Panc1 (cell line): ENCODE measurements at regions not wholly inside any gene's neighbourhood (a gene's known extent, or its start where the extent isn't known, plus 50 kb on each side); places are given as distances from the start of the nearest gene placed in this dataset.

Experiments
- ATAC-seq: fragments of 200-7000 bp; cut with Tn5 transposase; 2 replicates; pipeline ENCODE4 v1.9.1; 2020; ENCODE audit warnings: mild to moderate bottlenecking, moderate library complexity
- BruUV-seq: library from RNA; stranded (reverse); fragments of 400-500 nt; replicated peaks from 2 replicates; lab custom pipeline; 2021; lab: Mats Ljungman, UMichigan
- CTCF ChIA-PET: fragments of 300-600 bp; sonication (Branson Sonifier 250); formaldehyde crosslinking; loops from one replicate; lab custom pipeline; 2022; ENCODE audit warnings: antibody characterized with exemption; lab: Charles Lee
- POLR2A ChIA-PET: fragments of 300-600 bp; sonication (Branson Sonifier 250); formaldehyde crosslinking; loops from one replicate; lab custom pipeline; 2022; ENCODE audit warnings: antibody characterized with exemption; lab: Charles Lee
- DNase-seq: peaks from one replicate; pipeline ENCODE4 v3.0.0-alpha.2; 2010; ENCODE audit warnings: low read depth, low spot score
- H3K27ac ChIP-seq: 2 replicates; pipeline ENCODE4 v1.5.1; 2011; ENCODE audit warnings: mild to moderate bottlenecking, low read length, inconsistent platforms
- H3K27me3 ChIP-seq: fragments of 200-500 bp; sonication (Bioruptor generic); 2 replicates; pipeline ENCODE4 v1.6.0; 2014; ENCODE audit warnings: low read length, inconsistent platforms; ENCODE audit not compliant: control insufficient read depth, insufficient read depth
- H3K36me3 ChIP-seq: fragments of 200-500 bp; sonication (Bioruptor generic); 2 replicates; pipeline ENCODE4 v1.5.1; 2014; ENCODE audit warnings: inconsistent platforms, mild to moderate bottlenecking, low read length, moderate library complexity; ENCODE audit not compliant: control insufficient read depth, insufficient read depth
- H3K4me1 ChIP-seq: 2 replicates; pipeline ENCODE4 v1.5.1; 2011; ENCODE audit warnings: inconsistent platforms, mild to moderate bottlenecking, low read length, moderate library complexity; ENCODE audit not compliant: control insufficient read depth, insufficient read depth
- H3K4me3 ChIP-seq, 2 experiments: 2 replicates each; pipeline ENCODE4 v1.5.1; 2011 to 2012; ENCODE audit warnings: low read depth in 2 of 2, low read length in 2 of 2, mild to moderate bottlenecking in 2 of 2, inconsistent platforms in 1 of 2, moderate library complexity in 1 of 2
- H3K9me3 ChIP-seq: fragments of 200-500 bp; sonication (Bioruptor generic); 2 replicates; pipeline ENCODE4 v1.5.1; 2014; ENCODE audit warnings: low read depth, mild to moderate bottlenecking, inconsistent platforms, low read length, moderate library complexity; ENCODE audit not compliant: control insufficient read depth, insufficient read depth
- CTCF ChIP-seq: fragments of 450-650 bp; IDR thresholded peaks from 2 replicates; pipeline ENCODE4 v1.5.1; 2017; ENCODE audit warnings: mild to moderate bottlenecking
- POLR2AphosphoS5 ChIP-seq: IDR thresholded peaks from 2 replicates; pipeline ENCODE4 v1.6.1; 2012; ENCODE audit warnings: mild to moderate bottlenecking, low read depth, low read length, moderate library complexity
- REST ChIP-seq, 2 experiments: IDR thresholded peaks; 2 replicates each; pipeline ENCODE4 v1.6.1; 2011 to 2012; ENCODE audit warnings: low read depth in 2 of 2, control low read depth in 1 of 2, low read length in 1 of 2, mild to moderate bottlenecking in 1 of 2, moderate library complexity in 1 of 2; ENCODE audit not compliant: insufficient read depth in 1 of 2
- SIN3A ChIP-seq: IDR thresholded peaks from 2 replicates; pipeline ENCODE4 v1.6.1; 2012; ENCODE audit warnings: low read depth, mild to moderate bottlenecking, low read length, moderate library complexity, borderline replicate concordance; ENCODE audit not compliant: insufficient read depth
- TCF7L2 ChIP-seq: IDR thresholded peaks from 2 replicates; pipeline ENCODE4 v1.6.1; 2011; ENCODE audit warnings: mild to moderate bottlenecking, low read depth, low read length, inconsistent platforms
- in situ Hi-C: cut with HindIII; loops from 2 replicates; pipeline ENCODE4 v1.10.0; 2016; ENCODE audit warnings: low sequenced_read_pairs, low pct_unique_long_range_greater_than_20kb
- intact Hi-C: fragments of 100-400 bp; cut with micrococcal nuclease; formaldehyde crosslinking; loops from one replicate; pipeline ENCODE4 v1.10.0; 2022; ENCODE audit not compliant: unreplicated experiment

DNA sequence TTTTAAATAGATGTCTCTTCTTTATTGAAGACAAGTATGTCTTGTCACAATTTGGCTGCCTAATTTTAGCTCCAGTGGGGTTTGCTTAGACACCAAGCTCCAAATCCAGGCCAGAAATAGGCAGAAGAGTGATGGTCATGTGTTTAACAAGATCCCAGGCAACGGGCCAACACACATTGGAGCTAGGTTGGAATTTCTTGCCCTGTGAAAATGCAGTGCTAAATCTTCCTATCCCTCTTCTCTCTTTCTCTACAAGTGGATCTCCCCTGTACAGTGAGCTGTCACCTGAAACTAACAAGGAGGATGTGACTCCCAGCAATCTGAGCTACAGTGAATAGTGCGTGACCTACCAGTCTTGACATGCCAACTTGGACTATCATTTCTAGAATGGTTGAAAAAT is 65.3 kb upstream of the VGLL2 start:
- ChIA-PET CTCF (no interaction called here), POLR2A (no interaction called here)
- no peaks in the 10 kb centered on the region for H3K4me1 ChIP-seq
- H3K27me3 ChIP-seq, result no peaks in the 10 kb centered on the region
- in situ Hi-C loops, result no loop called here
- TF ChIP-seq REST (IDR thresholded peaks at IDR 0.05; ENCODE audit: insufficient read depth in 1 of 2, low read depth in 2 of 2, low read length in 1 of 2) (no peak), SIN3A (no peak), TCF7L2 (no peak), POLR2AphosphoS5 (no peak), CTCF (no peak)
- no peak overlapping the region for H3K27ac ChIP-seq
- intact Hi-C loops, result no loop called here
- DNase-seq (no peak), ATAC-seq (no peak)
- no peaks in the 10 kb centered on the region for H3K36me3 ChIP-seq
- H3K4me3 ChIP-seq, result no peak overlapping the region
- BruUV-seq, result no TSS peak
- H3K9me3 ChIP-seq, result no peaks in the 10 kb centered on the region

DNA sequence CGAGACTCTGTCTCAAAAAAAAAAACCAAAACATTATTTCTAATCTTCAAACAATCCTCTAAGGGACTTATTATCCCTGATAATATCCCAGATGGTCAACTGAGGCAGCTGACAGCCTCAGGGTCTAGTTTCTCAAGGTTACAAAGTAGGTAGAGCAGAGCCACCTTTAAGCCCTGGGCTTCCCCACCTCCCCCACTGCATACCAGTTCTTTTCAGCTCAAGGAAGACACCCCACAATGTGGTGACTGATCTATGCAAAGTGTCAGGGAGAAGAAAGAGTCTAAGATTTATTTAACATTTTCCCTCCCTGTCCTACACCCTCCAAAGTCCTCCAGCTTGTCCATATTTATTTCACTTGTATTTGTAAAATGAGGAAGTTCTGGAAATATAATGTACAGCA is 60.5 kb upstream of the VGLL2 start:
- POLR2A ChIA-PET, result no interaction called here
- intact Hi-C loops, result no loop called here
- ATAC-seq (no peak), DNase-seq (no peak)
- CTCF ChIA-PET, result no interaction called here
- Histone ChIP-seq H3K27ac (no peak overlapping the region), H3K4me1 (no peaks in the 10 kb centered on the region), H3K4me3 (no peak overlapping the region), H3K36me3 (no peaks in the 10 kb centered on the region), H3K27me3 (no peaks in the 10 kb centered on the region), H3K9me3 (no peaks in the 10 kb centered on the region)
- in situ Hi-C loops, result no loop called here
- no peak for TF ChIP-seq CTCF
- TF ChIP-seq SIN3A, result no peak
- TF ChIP-seq REST (IDR thresholded peaks at IDR 0.05; ENCODE audit: insufficient read depth in 1 of 2, low read depth in 2 of 2, low read length in 1 of 2), result no peak
- TF ChIP-seq TCF7L2, result no peak
- no peak for TF ChIP-seq POLR2AphosphoS5
- no TSS peak for BruUV-seq
